HL-60 (cell line): ENCODE measurements at regions not wholly inside any gene's neighbourhood (a gene's known extent, or its start where the extent isn't known, plus 50 kb on each side); places are given as distances from the start of the nearest gene placed in this dataset.

Experiments
- DNase-seq, 2 experiments: peaks; one replicate each; pipeline ENCODE4 v3.0.0-alpha.2; 2010 to 2020; ENCODE audit warnings: low read depth in 1 of 2, low spot score in 1 of 2
- H3K27ac ChIP-seq: fragments of 250-450 bp; sonication (Bioruptor Pico); replicated peaks from 2 replicates; pipeline ENCODE4 v1.5.1; 2020; ENCODE audit warnings: mild to moderate bottlenecking, moderate library complexity
- H3K27me3 ChIP-seq: fragments of 250-450 bp; sonication (Bioruptor Pico); 2 replicates; pipeline ENCODE4 v1.5.1; 2021; ENCODE audit warnings: mild to moderate bottlenecking, moderate library complexity; ENCODE audit not compliant: insufficient read depth, poor library complexity, severe bottlenecking
- H3K4me3 ChIP-seq: replicated peaks from 2 replicates; pipeline ENCODE4 v1.5.1; 2011; ENCODE audit warnings: mild to moderate bottlenecking, control low read depth, low read length; ENCODE audit not compliant: insufficient read depth
- GABPA ChIP-seq: IDR thresholded peaks from 2 replicates; pipeline ENCODE4 v1.6.1; 2012; ENCODE audit warnings: low read depth
- POLR2AphosphoS5 ChIP-seq: IDR thresholded peaks from 2 replicates; pipeline ENCODE4 v1.6.1; 2012; ENCODE audit warnings: low read depth
- SPI1 ChIP-seq: IDR thresholded peaks from 2 replicates; pipeline ENCODE4 v1.6.1; 2012; ENCODE audit warnings: low read depth, mild to moderate bottlenecking, borderline replicate concordance
- TF ChIP-seq, protein P1 (sequence below): IDR thresholded peaks from one replicate; pipeline ENCODE4 v1.5.1; 2011; ENCODE audit warnings: low read length, control low read depth, inconsistent platforms; ENCODE audit not compliant: insufficient read depth
- TF ChIP-seq, protein P2 (sequence below): IDR thresholded peaks from 2 replicates; pipeline ENCODE4 v1.6.1; 2012; ENCODE audit warnings: low read depth; ENCODE audit not compliant: insufficient replicate concordance

DNA sequence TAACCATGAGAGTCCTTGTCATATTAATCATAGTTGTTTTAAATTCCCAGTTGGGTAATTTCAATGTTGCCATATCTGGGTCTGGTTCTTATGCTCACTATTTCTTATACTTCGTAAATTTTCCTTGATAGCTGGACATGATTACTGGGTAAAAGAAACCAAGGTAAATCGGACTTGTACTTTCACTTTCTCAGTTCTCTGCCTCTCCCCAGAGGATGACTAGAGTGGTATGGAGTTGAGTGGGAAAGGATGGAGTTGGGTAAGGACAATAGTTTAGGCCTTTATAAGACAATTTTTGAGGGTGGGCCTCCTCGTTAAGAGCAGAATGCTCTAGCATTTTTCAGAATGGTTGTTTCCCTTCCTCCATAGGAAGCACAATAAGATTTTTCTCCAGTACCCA lies 106.1 kb downstream of the CRPPA start:
- H3K27ac ChIP-seq = no peak overlapping the region
- TF ChIP-seq POLR2AphosphoS5 = no peak
- TF ChIP-seq, protein P1, sequence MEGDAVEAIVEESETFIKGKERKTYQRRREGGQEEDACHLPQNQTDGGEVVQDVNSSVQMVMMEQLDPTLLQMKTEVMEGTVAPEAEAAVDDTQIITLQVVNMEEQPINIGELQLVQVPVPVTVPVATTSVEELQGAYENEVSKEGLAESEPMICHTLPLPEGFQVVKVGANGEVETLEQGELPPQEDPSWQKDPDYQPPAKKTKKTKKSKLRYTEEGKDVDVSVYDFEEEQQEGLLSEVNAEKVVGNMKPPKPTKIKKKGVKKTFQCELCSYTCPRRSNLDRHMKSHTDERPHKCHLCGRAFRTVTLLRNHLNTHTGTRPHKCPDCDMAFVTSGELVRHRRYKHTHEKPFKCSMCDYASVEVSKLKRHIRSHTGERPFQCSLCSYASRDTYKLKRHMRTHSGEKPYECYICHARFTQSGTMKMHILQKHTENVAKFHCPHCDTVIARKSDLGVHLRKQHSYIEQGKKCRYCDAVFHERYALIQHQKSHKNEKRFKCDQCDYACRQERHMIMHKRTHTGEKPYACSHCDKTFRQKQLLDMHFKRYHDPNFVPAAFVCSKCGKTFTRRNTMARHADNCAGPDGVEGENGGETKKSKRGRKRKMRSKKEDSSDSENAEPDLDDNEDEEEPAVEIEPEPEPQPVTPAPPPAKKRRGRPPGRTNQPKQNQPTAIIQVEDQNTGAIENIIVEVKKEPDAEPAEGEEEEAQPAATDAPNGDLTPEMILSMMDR = no peak
- TF ChIP-seq, protein P2, sequence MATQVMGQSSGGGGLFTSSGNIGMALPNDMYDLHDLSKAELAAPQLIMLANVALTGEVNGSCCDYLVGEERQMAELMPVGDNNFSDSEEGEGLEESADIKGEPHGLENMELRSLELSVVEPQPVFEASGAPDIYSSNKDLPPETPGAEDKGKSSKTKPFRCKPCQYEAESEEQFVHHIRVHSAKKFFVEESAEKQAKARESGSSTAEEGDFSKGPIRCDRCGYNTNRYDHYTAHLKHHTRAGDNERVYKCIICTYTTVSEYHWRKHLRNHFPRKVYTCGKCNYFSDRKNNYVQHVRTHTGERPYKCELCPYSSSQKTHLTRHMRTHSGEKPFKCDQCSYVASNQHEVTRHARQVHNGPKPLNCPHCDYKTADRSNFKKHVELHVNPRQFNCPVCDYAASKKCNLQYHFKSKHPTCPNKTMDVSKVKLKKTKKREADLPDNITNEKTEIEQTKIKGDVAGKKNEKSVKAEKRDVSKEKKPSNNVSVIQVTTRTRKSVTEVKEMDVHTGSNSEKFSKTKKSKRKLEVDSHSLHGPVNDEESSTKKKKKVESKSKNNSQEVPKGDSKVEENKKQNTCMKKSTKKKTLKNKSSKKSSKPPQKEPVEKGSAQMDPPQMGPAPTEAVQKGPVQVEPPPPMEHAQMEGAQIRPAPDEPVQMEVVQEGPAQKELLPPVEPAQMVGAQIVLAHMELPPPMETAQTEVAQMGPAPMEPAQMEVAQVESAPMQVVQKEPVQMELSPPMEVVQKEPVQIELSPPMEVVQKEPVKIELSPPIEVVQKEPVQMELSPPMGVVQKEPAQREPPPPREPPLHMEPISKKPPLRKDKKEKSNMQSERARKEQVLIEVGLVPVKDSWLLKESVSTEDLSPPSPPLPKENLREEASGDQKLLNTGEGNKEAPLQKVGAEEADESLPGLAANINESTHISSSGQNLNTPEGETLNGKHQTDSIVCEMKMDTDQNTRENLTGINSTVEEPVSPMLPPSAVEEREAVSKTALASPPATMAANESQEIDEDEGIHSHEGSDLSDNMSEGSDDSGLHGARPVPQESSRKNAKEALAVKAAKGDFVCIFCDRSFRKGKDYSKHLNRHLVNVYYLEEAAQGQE = no peak
- DNase-seq = no peak
- H3K4me3 ChIP-seq = no peak overlapping the region
- no peaks in the 10 kb centered on the region for H3K27me3 ChIP-seq

DNA sequence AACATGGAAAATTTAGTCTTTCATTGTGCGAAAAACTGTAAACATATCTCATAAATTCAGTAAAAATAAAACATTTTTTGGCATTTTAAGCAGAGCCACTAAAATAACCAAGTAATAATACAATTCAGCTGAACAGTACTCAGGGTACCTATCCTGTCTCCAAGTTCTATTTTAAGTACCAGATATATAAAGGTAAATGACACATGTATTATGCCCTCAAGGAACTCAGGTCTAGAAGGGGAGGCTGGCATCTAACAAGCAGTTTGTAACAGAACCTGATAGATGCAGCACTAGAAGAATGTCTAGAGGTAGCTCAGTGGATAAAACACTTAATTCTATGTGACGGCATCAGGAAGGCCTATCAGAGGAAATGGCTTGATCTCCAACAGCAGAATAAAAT lies 112.2 kb downstream of the CRPPA start:
- TF ChIP-seq GABPA (no peak), SPI1 (no peak), POLR2AphosphoS5 (no peak)
- TF ChIP-seq, protein P1 = no peak
- TF ChIP-seq, protein P2 = no peak
- Histone ChIP-seq H3K4me3 (no peak overlapping the region), H3K27me3 (no peaks in the 10 kb centered on the region), H3K27ac (no peak overlapping the region)
- no peak for DNase-seq

DNA sequence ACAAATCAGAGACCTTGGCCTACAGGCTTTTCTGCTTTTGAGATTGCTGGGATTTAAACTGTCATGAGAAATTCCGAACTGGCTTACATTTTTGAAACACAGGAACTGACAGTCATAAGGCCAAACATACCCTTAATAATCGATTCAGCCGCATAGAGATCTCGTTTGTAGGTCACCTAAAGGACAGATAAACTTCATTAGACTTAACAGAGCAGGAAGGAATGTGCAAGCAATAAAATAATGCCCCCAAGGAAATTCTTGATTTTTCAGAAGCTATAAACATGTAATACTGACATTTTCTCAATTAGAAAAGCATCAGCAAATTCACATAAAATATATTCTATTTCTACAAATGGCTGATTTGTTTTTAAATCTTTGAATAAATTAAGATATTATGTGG lies 120.0 kb downstream of the CRPPA start:
- no peak overlapping the region for H3K4me3 ChIP-seq
- no peak overlapping the region for H3K27ac ChIP-seq
- no peaks in the 10 kb centered on the region for H3K27me3 ChIP-seq
- TF ChIP-seq SPI1 = no peak
- no peak for TF ChIP-seq POLR2AphosphoS5
- TF ChIP-seq, protein P1 = no peak
- TF ChIP-seq GABPA = no peak
- TF ChIP-seq, protein P2 = no peak
- DNase-seq = no peak
